CD4-positive, alpha-beta T cell (primary cell): ENCODE measurements at regions not wholly inside any gene's neighbourhood (a gene's known extent, or its start where the extent isn't known, plus 50 kb on each side); places are given as distances from the start of the nearest gene placed in this dataset.

Experiments used
- ATAC-seq: fragments of 200-7000 bp; cut with Tn5 transposase; one replicate; pipeline ENCODE4 v1.10.0; 2022; ENCODE audit warnings: mild to moderate bottlenecking; ENCODE audit not compliant: poor library complexity
- CTCF ChIA-PET: fragments of 350-600 bp; sonication (Branson Sonifier 250); formaldehyde crosslinking; loops from one replicate; lab custom pipeline; 2021; ENCODE audit warnings: antibody characterized with exemption, inconsistent platforms; lab: Charles Lee
- POLR2A ChIA-PET: fragments of 350-600 bp; sonication (Branson Sonifier 250); formaldehyde crosslinking; loops from one replicate; lab custom pipeline; 2021; ENCODE audit warnings: antibody characterized with exemption, inconsistent platforms; lab: Charles Lee
- DNase-seq, 14 experiments: peaks; one replicate each; pipeline ENCODE4 v3.0.0-alpha.2; 2013 to 2020; ENCODE audit warnings: mixed read lengths in 2 of 14
- H3K27ac ChIP-seq, 2 donors: one replicate each; pipeline versions ENCODE4 v1.5.1 to v1.7.0; 2013; ENCODE audit warnings: low read length in 2 of 2, low read depth in 1 of 2, mild to moderate bottlenecking in 1 of 2
- H3K27me3 ChIP-seq, 2 experiments: 1 replicate in 1 of 2; 2 replicates in 1 of 2; pipeline versions ENCODE4 v1.6.1 to v1.7.0; 2013; ENCODE audit warnings: low read length in 2 of 2, control low read depth in 1 of 2, mild to moderate bottlenecking in 1 of 2, moderate library complexity in 1 of 2; ENCODE audit not compliant: insufficient read depth in 2 of 2, control insufficient read depth in 1 of 2
- H3K36me3 ChIP-seq: one replicate; pipeline ENCODE4 v1.6.1; 2013; ENCODE audit warnings: low read length, control low read depth; ENCODE audit not compliant: insufficient read depth
- H3K4me1 ChIP-seq: one replicate; pipeline ENCODE4 v1.6.1; 2013; ENCODE audit warnings: low read length, control low read depth; ENCODE audit not compliant: insufficient read depth
- H3K4me3 ChIP-seq: one replicate; pipeline ENCODE4 v1.5.1; 2013; ENCODE audit warnings: mild to moderate bottlenecking, low read length, moderate library complexity
- H3K9me3 ChIP-seq, 2 experiments: 1 replicate in 1 of 2; 2 replicates in 1 of 2; pipeline versions ENCODE4 v1.6.1 to v1.7.0; 2013; ENCODE audit warnings: low read length in 2 of 2, mild to moderate bottlenecking in 2 of 2, control low read depth in 1 of 2, moderate library complexity in 1 of 2; ENCODE audit not compliant: control insufficient read depth in 1 of 2, insufficient read depth in 1 of 2
- H3K27ac Mint-ChIP-seq: one replicate; pipeline ENCODE4 v1.8.0; 2020; ENCODE audit warnings: mixed read lengths
- H3K27me3 Mint-ChIP-seq: one replicate; pipeline ENCODE4 v1.8.0; 2021; ENCODE audit warnings: mixed read lengths
- H3K36me3 Mint-ChIP-seq: one replicate; pipeline ENCODE4 v1.8.0; 2021; ENCODE audit warnings: low read depth, mixed read lengths
- H3K4me1 Mint-ChIP-seq: one replicate; pipeline ENCODE4 v1.8.0; 2021; ENCODE audit warnings: low read depth, mixed read lengths
- H3K4me3 Mint-ChIP-seq: one replicate; pipeline ENCODE4 v1.8.0; 2020; ENCODE audit warnings: mild to moderate bottlenecking, mixed read lengths
- H3K9me3 Mint-ChIP-seq: one replicate; pipeline ENCODE4 v1.8.0; 2020; ENCODE audit warnings: mixed read lengths
- CTCF ChIP-seq: fragments of 200-600 bp; IDR thresholded peaks from one replicate; pipeline ENCODE4 v1.8.0; 2022; ENCODE audit warnings: antibody characterized with exemption, mild to moderate bottlenecking
- intact Hi-C, 2 experiments: fragments of 100-400 bp; cut with DNase I in 1 of 2; cut with micrococcal nuclease in 1 of 2; formaldehyde crosslinking; loops; one replicate each; pipeline versions ENCODE4 v1.15.1 to v1.9.0; 2023 to 2025; cut with DNase I, micrococcal nuclease

DNA sequence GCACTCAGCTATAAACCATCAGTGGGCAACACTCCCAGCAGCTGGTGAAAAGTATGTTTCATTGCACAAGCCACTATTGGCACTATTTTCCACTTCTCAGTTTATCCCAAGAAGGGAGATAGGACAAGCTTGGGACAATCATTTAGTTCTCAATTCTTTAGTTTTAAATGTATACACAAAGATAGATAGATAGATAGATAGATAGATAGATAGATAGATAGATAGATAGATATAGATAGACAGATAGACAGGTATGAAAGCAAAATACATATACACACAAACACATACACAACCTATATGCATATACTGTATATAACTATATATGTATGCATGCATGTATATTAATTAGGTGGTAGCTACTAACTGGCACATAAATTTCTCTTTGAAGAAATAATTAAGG, 411.6 kb upstream of the KCND2 start:
- H3K36me3 Mint-ChIP-seq = no peaks in the 10 kb centered on the region
- DNase-seq = no peak
- ChIA-PET CTCF (no interaction called here), POLR2A (no interaction called here)
- H3K27me3 Mint-ChIP-seq = no peaks in the 10 kb centered on the region
- no peaks in the 10 kb centered on the region for H3K36me3 ChIP-seq
- no peak overlapping the region for H3K4me3 Mint-ChIP-seq
- no peak overlapping the region for H3K27ac ChIP-seq
- no peak for ATAC-seq
- intact Hi-C loops = no loop called here
- no peak overlapping the region for H3K4me3 ChIP-seq
- no peak overlapping the region for H3K27ac Mint-ChIP-seq
- no peaks in the 10 kb centered on the region for H3K9me3 ChIP-seq
- H3K4me1 Mint-ChIP-seq = no peaks in the 10 kb centered on the region
- H3K27me3 ChIP-seq = no peaks in the 10 kb centered on the region
- no peak for TF ChIP-seq CTCF
- peaks cover 4% of the 10 kb centered on the region for H3K9me3 Mint-ChIP-seq
- H3K4me1 ChIP-seq = no peaks in the 10 kb centered on the region

GRCh38 chr7:119868387-119868786, 404.6 kb upstream of the KCND2 start:
- Mint-ChIP-seq H3K36me3 (no peaks in the 10 kb centered on the region), H3K27me3 (no peaks in the 10 kb centered on the region), H3K4me3 (no peak overlapping the region), H3K4me1 (no peaks in the 10 kb centered on the region), H3K9me3 (peaks cover 8% of the 10 kb centered on the region), H3K27ac (no peak overlapping the region)
- intact Hi-C loops = no loop called here
- TF ChIP-seq CTCF = no peak
- Histone ChIP-seq H3K27me3 (no peaks in the 10 kb centered on the region), H3K27ac (no peak overlapping the region), H3K4me3 (no peak overlapping the region), H3K36me3 (no peaks in the 10 kb centered on the region), H3K4me1 (no peaks in the 10 kb centered on the region), H3K9me3 (no peaks in the 10 kb centered on the region)
- POLR2A ChIA-PET = no interaction called here
- no peak for DNase-seq
- CTCF ChIA-PET = no interaction called here
- ATAC-seq = no peak

DNA sequence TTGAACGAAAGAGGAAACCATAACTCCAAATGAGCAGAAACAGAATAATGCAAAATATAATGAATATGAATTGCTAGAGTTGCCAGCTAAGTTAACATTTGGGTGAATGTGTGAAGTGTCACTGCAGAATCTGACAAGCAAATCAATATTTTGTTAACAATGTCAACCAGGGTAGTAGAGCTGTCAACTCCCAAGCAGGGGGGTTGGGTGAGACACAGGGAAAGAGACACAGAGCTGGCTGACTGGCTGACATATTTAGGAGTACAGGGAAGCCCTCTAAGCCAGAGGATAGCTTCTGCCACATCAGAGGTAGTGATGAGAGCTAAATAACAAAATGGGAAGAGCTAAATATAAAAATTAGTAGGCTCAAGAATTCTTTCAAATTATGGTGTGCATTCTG, 393.1 kb upstream of the KCND2 start:
- no peak overlapping the region for H3K27ac Mint-ChIP-seq
- H3K9me3 ChIP-seq = no peaks in the 10 kb centered on the region
- no peaks in the 10 kb centered on the region for H3K4me1 Mint-ChIP-seq
- TF ChIP-seq CTCF = no peak
- intact Hi-C loops = loop anchor here in 1 of 2 experiments (10.0 kb wide), 1 partner anchor 385 kb away; no protein-coding TSS in a partner anchor
- no peaks in the 10 kb centered on the region for H3K27me3 ChIP-seq
- no peaks in the 10 kb centered on the region for H3K4me1 ChIP-seq
- no peak overlapping the region for H3K27ac ChIP-seq
- POLR2A ChIA-PET = no interaction called here
- ATAC-seq (no peak), DNase-seq (no peak)
- peaks cover 4% of the 10 kb centered on the region for H3K9me3 Mint-ChIP-seq
- H3K4me3 Mint-ChIP-seq = no peak overlapping the region
- H3K36me3 Mint-ChIP-seq = no peaks in the 10 kb centered on the region
- CTCF ChIA-PET = no interaction called here
- H3K27me3 Mint-ChIP-seq = no peaks in the 10 kb centered on the region
- no peaks in the 10 kb centered on the region for H3K36me3 ChIP-seq
- H3K4me3 ChIP-seq = no peak overlapping the region
